ENCODE measurements at regions not wholly inside any gene's neighbourhood (a gene's known extent, or its start where the extent isn't known, plus 50 kb on each side); places are given as distances from the start of the nearest gene placed in this dataset.

- TF ChIP-seq, protein P1, sequence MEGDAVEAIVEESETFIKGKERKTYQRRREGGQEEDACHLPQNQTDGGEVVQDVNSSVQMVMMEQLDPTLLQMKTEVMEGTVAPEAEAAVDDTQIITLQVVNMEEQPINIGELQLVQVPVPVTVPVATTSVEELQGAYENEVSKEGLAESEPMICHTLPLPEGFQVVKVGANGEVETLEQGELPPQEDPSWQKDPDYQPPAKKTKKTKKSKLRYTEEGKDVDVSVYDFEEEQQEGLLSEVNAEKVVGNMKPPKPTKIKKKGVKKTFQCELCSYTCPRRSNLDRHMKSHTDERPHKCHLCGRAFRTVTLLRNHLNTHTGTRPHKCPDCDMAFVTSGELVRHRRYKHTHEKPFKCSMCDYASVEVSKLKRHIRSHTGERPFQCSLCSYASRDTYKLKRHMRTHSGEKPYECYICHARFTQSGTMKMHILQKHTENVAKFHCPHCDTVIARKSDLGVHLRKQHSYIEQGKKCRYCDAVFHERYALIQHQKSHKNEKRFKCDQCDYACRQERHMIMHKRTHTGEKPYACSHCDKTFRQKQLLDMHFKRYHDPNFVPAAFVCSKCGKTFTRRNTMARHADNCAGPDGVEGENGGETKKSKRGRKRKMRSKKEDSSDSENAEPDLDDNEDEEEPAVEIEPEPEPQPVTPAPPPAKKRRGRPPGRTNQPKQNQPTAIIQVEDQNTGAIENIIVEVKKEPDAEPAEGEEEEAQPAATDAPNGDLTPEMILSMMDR (conservative IDR thresholded peaks at IDR 0.05; ENCODE audit: low read depth, low read length), result no peak
- DNase-seq (ENCODE audit: low read depth), result no peak
- no peak overlapping the region for H3K4me3 ChIP-seq (ENCODE audit: low read length)
Observed at GRCh38 chr7:136605532-136606329, 262.7 kb upstream of the CHRM2 start.

GRCh38 chr7:136601772-136602171 lies 266.7 kb upstream of the CHRM2 start:
- DNase-seq (ENCODE audit: low read depth), result no peak
- H3K4me3 ChIP-seq (ENCODE audit: low read length), result no peak overlapping the region
- TF ChIP-seq, protein P1 (conservative IDR thresholded peaks at IDR 0.05; ENCODE audit: low read depth, low read length), result no peak

GRCh38 chr7:136600475-136600874 lies 268.0 kb upstream of the CHRM2 start:
- no peak for DNase-seq (ENCODE audit: low read depth)
- TF ChIP-seq, protein P1 (conservative IDR thresholded peaks at IDR 0.05; ENCODE audit: low read depth, low read length), result no peak
- no peak overlapping the region for H3K4me3 ChIP-seq (ENCODE audit: low read length)

GRCh38 chr7:136594739-136595144 lies 273.7 kb upstream of the CHRM2 start:
- peak; percentile 12 for DNase-seq (ENCODE audit: low read depth)
- no peak overlapping the region for H3K4me3 ChIP-seq (ENCODE audit: low read length)
- TF ChIP-seq, protein P1 (conservative IDR thresholded peaks at IDR 0.05; ENCODE audit: low read depth, low read length), result no peak

- TF ChIP-seq, protein P1 (conservative IDR thresholded peaks at IDR 0.05; ENCODE audit: low read depth, low read length), result no peak
- H3K4me3 ChIP-seq (ENCODE audit: low read length), result no peak overlapping the region
- DNase-seq (ENCODE audit: low read depth), result no peak
Observed at GRCh38 chr7:136588216-136588615, 280.2 kb upstream of the CHRM2 start.

DNA sequence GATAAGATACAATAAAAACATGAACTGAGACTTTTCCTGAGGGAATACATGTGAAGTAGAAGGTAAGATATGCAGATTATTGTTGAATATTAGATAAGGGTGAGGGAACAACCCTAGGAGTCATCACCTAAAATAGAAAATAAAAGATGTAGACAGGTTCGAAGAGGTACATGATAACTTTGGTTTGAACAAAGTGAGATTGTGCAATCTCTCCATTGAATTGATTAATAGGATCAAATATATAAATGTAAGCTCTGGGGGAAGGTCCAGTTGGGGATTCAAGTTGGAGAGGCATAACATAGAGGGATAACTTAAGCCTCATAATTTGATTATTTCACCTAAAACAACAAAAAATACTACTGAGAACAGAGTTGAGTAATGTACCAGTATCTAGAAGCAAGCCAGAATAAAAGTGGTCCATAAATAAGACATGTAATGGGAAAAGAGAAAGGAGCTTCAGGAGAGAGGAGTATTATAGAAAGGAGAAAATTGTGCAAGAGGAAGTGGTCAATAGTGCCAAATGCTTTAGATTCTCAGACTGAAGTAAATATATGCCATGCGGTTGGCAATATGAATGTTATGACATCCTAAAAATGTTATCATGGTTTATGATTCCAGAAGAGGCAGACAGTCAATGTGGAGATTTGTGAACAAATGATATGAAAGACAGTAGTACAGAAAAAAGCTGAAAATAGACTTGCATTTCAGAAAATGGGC lies 282.3 kb upstream of the CHRM2 start:
- TF ChIP-seq, protein P1 (conservative IDR thresholded peaks at IDR 0.05; ENCODE audit: low read depth, low read length), result no peak
- H3K4me3 ChIP-seq (ENCODE audit: low read length), result no peak overlapping the region
- DNase-seq (ENCODE audit: low read depth), result no peak
